Mucosa of rectum (tissue), 2 donors: ENCODE measurements at regions not wholly inside any gene's neighbourhood (a gene's known extent, or its start where the extent isn't known, plus 50 kb on each side); places are given as distances from the start of the nearest gene placed in this dataset.
"Not testable (repeated sequence)": the region's sequence is repeated elsewhere in the genome, so short reads cannot be mapped to it uniquely, and the experiment has no call there.

Source experiments
- H3K27ac ChIP-seq, 2 donors: one replicate each; pipeline ENCODE4 v1.7.0; 2013; ENCODE audit warnings: inconsistent platforms in 2 of 2, low read depth in 2 of 2, low read length in 2 of 2
- H3K27me3 ChIP-seq, 2 donors: one replicate each; pipeline ENCODE4 v1.7.0; 2013; ENCODE audit warnings: low read length in 2 of 2; ENCODE audit not compliant: control insufficient read depth in 2 of 2, insufficient read depth in 2 of 2
- H3K36me3 ChIP-seq, 2 donors: one replicate each; pipeline ENCODE4 v1.7.0; 2013; ENCODE audit warnings: low read length in 2 of 2; ENCODE audit not compliant: control insufficient read depth in 2 of 2, insufficient read depth in 2 of 2
- H3K4me1 ChIP-seq, 2 donors: one replicate each; pipeline ENCODE4 v1.7.0; 2013; ENCODE audit warnings: low read length in 2 of 2, mild to moderate bottlenecking in 1 of 2; ENCODE audit not compliant: control insufficient read depth in 2 of 2, insufficient read depth in 2 of 2
- H3K4me3 ChIP-seq, 2 donors: one replicate each; pipeline ENCODE4 v1.7.0; 2013; ENCODE audit warnings: low read length in 2 of 2
- H3K9ac ChIP-seq, 2 donors: one replicate each; pipeline ENCODE4 v1.7.0; 2013; ENCODE audit warnings: low read length in 2 of 2, low read depth in 1 of 2, mild to moderate bottlenecking in 1 of 2
- H3K9me3 ChIP-seq, 2 donors: one replicate each; pipeline ENCODE4 v1.7.0; 2013; ENCODE audit warnings: low read length in 2 of 2; ENCODE audit not compliant: control insufficient read depth in 2 of 2
- donor health status: healthy.
- donor health status: Normal muscosa, but diverticular disease.

DNA sequence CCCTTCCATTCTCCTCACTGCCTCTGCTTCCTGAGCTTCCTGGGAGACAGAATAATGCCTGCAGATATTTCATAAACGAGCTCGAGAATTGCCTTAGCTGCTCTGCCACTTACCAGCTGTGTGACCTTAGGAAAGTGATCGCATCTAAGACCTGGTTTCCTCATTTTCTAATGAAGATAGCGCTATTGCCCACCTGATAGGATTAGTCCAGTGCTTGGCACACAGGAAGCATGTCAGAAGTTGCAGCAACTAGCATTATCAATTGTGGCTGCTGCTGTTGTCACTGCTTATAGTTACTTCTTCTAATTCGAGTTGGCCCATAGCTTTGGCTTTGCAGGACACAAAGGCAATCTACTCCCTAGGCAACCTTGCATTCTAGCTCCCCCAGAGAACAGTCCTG lies 305.5 kb upstream of the SGK1 start:
- Histone ChIP-seq H3K27ac (no peak overlapping the region), H3K4me1 (peaks cover 0 to 6% of the 10 kb centered on the region in 2 donors), H3K36me3 (no peaks in the 10 kb centered on the region), H3K27me3 (no peaks in the 10 kb centered on the region), H3K4me3 (no peak overlapping the region), H3K9me3 (no peaks in the 10 kb centered on the region), H3K9ac (no peak overlapping the region)

DNA sequence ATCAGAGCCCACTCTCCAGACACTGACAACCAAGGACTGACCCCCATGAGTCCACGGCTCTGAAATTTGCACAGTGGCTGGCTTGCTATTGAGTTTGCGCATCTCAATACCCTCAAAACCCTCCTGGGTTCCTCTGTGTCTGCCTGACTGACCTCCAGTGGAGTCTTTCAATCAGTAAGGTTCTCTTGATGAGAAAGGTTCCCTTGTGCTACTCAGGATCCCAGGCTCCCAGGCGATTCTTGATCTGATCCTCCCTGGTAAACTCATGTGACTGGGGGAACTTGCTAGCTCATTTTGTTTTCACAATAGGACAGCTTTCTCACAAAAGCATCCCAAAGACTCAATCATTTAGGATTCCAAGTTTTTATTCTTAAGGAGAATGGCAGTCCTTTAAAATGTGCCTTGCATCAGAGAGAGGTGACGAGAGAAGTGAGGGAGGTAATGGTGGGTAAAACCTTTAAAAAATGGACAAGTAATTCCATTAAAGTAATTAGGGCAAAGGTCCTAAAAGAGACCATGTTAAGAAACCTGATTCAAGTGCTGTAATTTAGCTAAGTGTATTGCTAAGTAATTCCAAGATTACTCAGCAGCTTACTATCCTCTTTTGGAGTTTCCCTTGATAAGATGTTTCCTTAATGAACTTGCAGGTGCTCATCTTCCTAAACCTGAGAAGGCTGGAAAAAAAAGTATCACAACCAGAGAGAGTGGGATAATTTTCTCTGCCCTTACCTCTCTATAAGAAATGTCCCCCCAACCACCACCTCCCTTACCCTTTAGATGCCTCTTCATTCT lies 304.7 kb upstream of the SGK1 start:
- Histone ChIP-seq H3K4me1 (peaks cover 0 to 6% of the 10 kb centered on the region in 2 donors), H3K27me3 (no peaks in the 10 kb centered on the region), H3K4me3 (no peak overlapping the region), H3K9me3 (no peaks in the 10 kb centered on the region), H3K27ac (no peak overlapping the region), H3K9ac (no peak overlapping the region), H3K36me3 (no peaks in the 10 kb centered on the region)

DNA sequence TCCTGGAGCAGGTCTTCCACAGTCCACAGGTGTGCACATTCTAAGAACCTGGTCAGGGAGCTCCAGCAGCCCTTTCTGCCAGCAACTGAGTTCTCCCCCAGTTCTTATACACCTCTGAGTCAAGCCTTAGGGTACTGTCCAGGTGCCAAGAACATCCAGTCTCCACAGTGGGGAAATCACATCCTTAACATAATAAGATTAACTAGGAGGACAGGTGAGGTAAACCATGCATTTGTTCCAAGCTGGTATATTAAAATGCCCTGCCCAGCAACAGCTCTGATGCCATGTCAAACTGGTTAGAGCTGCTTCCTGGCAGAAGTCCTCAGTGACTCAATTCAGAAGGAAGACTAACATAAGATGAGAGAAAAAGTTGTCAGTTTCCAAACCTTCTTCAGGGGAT lies 303.9 kb upstream of the SGK1 start:
- H3K9me3 ChIP-seq = no peaks in the 10 kb centered on the region
- no peak overlapping the region for H3K27ac ChIP-seq
- H3K36me3 ChIP-seq = no peaks in the 10 kb centered on the region
- no peaks in the 10 kb centered on the region for H3K27me3 ChIP-seq
- H3K4me3 ChIP-seq = no peak overlapping the region
- H3K4me1 ChIP-seq = peaks cover 0 to 6% of the 10 kb centered on the region in 2 donors
- H3K9ac ChIP-seq = no peak overlapping the region

DNA sequence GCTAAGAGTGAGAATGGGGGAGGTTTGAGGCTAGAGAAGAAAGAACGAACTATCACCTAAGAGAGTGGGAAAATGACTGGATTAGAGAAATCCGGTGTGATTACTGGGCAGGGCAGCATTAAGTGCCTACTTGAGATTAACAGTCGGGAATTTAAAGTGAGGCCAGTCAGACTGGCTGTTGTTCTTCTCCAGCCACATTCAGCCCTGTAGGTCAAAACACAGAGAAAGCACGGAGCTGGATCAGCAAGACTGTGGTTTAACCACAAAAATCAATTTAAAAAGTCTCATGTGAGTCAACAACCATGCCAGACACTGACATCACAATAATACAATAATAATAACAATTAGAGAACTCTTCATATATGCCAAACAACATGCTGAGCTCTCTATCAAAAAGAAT lies 301.9 kb upstream of the SGK1 start:
- peaks cover 0 to 6% of the 10 kb centered on the region in 2 donors for H3K4me1 ChIP-seq
- H3K27me3 ChIP-seq = no peaks in the 10 kb centered on the region
- no peak overlapping the region for H3K27ac ChIP-seq

DNA sequence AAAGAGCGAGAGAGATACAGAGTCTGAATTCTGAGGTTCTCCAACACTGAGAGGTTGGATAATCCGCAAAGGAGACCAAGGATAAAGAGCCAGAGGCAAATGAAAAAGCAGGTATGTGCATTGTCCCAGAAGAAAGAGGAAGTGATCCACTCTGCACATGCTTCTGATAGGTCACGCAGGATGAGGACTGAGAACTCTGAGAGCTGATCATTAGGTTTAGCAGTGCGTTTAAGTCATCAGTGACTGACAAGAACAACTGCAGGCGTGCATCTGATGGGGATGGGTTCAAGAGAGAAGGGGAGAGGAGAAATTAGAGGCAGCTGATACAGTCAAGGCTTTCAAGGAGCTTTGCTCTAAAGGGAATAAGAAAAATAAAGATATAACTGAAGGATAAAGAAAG lies 301.2 kb upstream of the SGK1 start:
- Histone ChIP-seq H3K9ac (no peak overlapping the region), H3K36me3 (no peaks in the 10 kb centered on the region), H3K9me3 (no peaks in the 10 kb centered on the region), H3K27me3 (no peaks in the 10 kb centered on the region), H3K4me1 (peaks cover 0 to 6% of the 10 kb centered on the region in 2 donors), H3K4me3 (no peak overlapping the region), H3K27ac (no peak overlapping the region)

More for the DNA sequence above, 301.9 kb upstream of the SGK1 start:
- Histone ChIP-seq H3K9ac (no peak overlapping the region), H3K4me3 (no peak overlapping the region), H3K36me3 (no peaks in the 10 kb centered on the region), H3K9me3 (no peaks in the 10 kb centered on the region)

DNA sequence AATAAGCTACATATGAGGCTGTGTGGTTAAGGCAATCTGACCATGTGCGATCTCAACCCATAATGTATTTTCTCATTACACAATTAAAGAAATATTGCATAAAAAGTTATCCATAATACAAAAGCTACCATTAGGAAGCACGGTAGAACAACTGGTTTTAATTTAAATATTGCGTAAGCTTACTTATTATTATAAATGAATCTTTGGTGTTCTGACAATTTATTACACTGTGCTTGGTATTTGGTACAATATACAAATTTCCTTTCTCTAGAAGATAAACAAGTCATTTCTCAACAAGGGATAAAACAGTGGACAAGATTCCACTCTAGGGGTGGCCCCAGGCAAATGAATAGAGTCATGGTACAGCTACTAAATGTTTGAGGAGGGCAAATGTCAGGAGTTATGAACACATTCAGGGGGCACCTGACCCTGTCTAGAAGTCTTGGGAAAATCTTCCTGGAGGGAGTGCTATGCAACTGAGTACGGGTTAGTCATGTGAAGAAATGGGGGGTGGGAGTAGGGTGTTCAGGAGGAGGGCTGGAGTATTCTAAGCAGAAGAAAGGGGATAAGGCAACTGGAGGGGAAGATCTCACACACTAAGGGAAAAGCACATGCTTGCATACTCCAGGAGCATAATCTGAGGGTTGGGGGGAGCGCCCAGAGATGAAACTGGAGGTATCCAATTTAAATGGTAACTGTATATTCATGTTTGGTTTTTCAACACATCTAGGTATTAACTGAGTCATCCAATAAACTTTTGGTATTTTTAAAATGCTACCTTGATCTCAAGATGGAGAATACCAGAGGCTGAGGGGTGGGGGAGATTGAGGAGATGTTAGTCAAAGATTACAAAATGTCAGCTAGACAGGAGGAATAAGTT lies 296.9 kb upstream of the SGK1 start:
- Histone ChIP-seq H3K27ac (no peak overlapping the region), H3K4me1 (no peaks in the 10 kb centered on the region), H3K9me3 (no peaks in the 10 kb centered on the region), H3K27me3 (no peaks in the 10 kb centered on the region), H3K9ac (no peak overlapping the region), H3K4me3 (no peak overlapping the region), H3K36me3 (no peaks in the 10 kb centered on the region)

DNA sequence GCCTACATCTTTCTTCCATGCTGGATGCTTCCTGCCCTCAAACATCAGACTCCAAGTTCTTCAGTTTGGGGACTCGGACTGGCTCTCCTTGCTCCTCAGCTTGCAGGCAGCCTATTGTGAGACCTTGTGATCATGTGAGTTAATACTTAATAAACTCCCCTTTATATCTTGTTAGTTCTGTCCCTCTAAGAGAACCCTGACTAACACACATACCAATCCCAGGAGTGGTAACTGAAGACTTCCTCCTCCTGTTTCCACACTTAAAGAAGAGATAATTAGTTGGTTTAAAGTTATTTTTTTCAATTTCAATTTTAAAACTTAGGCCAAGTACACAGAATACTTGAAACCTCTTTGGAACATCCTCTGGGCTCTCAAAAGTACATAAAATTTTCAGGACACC lies 294.2 kb upstream of the SGK1 start:
- H3K4me3 ChIP-seq = not testable (repeated sequence)

DNA sequence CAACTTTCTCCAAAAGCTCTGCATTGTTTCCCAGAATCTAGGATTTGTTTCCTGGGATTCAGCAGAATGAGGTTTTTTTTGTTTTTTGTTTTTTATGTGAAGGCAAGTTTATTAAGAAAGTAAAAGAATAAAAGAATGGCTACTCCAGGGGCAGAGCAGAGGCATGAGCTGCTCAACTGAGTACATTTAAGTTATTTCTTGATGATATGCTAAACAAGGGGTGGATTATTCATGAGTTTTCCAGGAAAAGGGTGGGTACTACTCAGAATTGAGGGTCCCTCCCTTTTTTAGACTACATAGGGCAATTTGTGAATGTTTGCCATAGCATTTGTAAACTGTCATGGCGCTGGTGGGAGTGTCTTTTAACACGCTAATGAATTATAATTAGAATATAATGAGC lies 292.5 kb upstream of the SGK1 start:
- Histone ChIP-seq H3K27me3 (no peaks in the 10 kb centered on the region), H3K36me3 (no peaks in the 10 kb centered on the region), H3K4me1 (no peaks in the 10 kb centered on the region), H3K27ac (no peak overlapping the region), H3K9me3 (no peaks in the 10 kb centered on the region), H3K9ac (no peak overlapping the region), H3K4me3 (no peak overlapping the region)

More for the DNA sequence above, 294.2 kb upstream of the SGK1 start:
- not testable (repeated sequence) for H3K9ac ChIP-seq, H3K36me3 ChIP-seq, H3K27me3 ChIP-seq, H3K27ac ChIP-seq, H3K9me3 ChIP-seq, H3K4me1 ChIP-seq

DNA sequence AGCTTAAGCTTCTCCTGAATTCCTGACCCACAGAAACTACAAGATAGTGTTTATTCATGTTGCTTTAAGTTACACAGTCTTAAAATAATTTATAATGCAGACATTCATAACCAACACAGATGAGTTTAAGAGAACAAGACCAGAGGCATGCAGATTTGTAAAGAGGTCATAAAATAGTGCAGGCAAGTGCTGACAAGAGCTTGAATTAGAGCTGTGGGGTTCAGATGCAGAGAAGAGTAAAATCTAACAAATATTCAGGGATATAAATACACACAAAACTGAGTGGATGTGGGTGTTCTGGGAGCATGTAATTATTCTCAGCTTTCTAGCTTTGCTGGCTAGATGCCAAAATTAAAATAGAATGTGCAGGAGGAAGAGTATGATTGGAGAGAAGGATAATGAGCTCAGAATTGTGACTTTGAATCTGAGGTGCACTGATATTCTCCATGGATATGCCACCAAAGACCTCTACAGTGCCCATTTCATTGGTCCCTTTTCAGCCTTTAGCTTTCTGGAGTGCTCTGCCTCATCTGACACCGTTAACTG lies 291.9 kb upstream of the SGK1 start:
- no peaks in the 10 kb centered on the region for H3K36me3 ChIP-seq
- H3K4me1 ChIP-seq = no peaks in the 10 kb centered on the region
- H3K27ac ChIP-seq = no peak overlapping the region
- H3K9ac ChIP-seq = no peak overlapping the region
- no peaks in the 10 kb centered on the region for H3K27me3 ChIP-seq
- no peaks in the 10 kb centered on the region for H3K9me3 ChIP-seq
- H3K4me3 ChIP-seq = no peak overlapping the region

DNA sequence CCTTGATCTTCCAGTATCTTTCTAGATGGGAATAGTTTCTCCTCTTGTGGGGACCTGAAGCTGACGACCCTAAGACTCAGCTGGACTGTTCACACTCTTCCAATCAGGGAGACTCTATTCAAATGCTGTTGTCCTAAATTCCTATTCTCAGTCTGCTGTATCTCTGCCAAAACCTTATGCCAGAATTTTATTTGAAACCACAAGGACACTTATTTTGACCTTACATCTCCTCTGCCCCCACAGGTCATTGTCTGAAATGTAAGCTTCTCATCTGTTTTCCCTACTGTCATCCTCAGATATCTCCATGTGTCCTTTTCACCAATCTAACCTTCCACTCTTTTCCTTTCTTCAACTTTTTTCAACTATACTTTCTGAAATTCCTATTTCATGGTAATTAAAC lies 289.5 kb upstream of the SGK1 start:
- H3K27me3 ChIP-seq = no peaks in the 10 kb centered on the region
- H3K36me3 ChIP-seq = no peaks in the 10 kb centered on the region
- no peak overlapping the region for H3K4me3 ChIP-seq
- no peaks in the 10 kb centered on the region for H3K4me1 ChIP-seq
- no peak overlapping the region for H3K9ac ChIP-seq
- H3K9me3 ChIP-seq = no peaks in the 10 kb centered on the region
- no peak overlapping the region for H3K27ac ChIP-seq
